NCI-H510A treated with DMSO at 0.1 percent for 48 hours (cell line): ENCODE measurements at regions not wholly inside any gene's neighbourhood (a gene's known extent, or its start where the extent isn't known, plus 50 kb on each side); places are given as distances from the start of the nearest gene placed in this dataset.

ENCODE experiments used
- DNase-seq: peaks from one replicate; lab custom pipeline; 2025; lab: John Stamatoyannopoulos, UW

GRCh38 chr1:98032958-98033357 lies 112.1 kb upstream of the DPYD start:
- no peak for DNase-seq

DNA sequence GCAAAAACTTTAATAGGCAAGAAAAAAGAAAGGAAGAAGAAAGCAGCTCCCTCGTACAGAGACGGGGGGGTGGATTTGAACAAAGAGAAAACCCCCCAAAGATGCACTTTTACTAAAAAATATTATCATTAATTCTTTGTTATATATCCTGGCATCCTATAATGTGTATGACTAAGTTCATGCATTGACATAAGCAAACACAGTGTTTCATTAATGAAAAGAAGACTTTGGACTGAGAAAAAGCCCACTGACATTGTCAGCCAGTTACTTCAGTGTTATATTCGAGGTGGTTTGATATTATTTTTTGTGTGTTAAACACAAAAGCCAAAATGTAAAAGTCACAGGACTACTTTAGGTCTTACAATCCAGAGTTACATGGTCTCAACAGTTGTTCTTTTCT lies 110.1 kb upstream of the DPYD start:
- no peak for DNase-seq

DNA sequence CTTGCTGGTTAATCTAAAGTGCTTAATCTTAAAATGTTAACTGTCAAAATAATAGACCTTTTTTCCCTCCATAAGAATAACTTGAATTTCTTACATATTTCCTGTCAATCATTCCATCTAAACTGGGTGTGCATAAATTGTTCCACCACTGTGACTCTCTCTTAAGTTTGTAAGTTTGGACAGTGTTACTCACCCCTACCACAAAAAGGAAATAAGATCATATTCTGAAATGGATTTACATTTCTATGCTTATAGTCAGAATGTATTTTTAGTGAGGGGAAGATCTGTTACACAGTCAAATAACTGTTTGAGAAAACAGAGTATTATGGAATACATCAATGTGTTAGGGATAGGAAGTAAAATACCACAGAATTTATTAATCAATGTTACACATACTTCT lies 109.6 kb upstream of the DPYD start:
- no peak for DNase-seq

- no peak for DNase-seq
These were observed 108.0 kb upstream of the DPYD start for GRCh38 chr1:98028800-98029199.

DNA sequence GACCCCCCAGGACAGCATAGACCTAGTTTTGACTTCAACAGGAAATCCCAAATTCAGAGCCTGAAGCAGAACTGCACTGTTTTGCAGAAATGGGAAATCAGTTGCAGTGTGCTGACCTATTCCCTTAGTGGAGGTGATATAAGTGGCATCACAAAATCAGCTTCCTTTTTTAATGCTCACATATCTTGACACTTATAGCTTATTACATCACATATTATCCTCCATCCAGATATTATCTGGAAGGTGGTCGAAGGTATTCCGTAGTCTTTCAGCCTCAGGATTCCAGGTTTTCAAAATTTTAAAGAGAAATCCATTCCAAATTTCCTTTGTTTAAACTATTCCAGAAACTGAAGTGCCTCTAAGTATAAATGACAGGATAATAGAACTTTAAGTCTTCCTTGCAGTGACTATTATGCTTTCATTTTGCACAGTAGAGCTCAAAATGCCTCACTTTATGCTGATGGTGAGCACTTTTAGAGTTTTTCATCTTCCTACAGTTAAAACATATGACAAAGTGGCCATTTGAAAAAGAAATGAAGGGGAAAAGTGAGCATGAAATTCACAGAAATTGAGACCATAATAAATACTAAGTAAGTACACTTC lies 106.4 kb upstream of the DPYD start:
- no peak for DNase-seq

DNA sequence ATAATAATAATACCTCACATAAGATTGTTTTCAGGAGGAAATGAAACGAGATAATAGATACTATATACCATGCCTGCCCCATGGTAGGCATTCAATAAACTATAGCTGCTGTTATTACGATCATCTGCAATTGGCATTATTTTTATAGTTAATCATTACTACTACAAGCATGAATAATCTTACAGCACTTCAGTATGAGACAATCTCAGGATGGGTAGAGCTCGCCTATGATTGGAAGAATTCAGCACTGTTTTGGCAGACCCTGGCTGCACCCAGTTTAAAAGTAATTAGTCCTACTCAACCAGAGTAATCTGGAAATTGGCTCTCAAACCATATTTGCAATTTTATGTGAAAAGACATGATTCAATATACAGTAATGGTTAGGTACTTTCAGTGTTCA lies 105.0 kb upstream of the DPYD start:
- no peak for DNase-seq

DNA sequence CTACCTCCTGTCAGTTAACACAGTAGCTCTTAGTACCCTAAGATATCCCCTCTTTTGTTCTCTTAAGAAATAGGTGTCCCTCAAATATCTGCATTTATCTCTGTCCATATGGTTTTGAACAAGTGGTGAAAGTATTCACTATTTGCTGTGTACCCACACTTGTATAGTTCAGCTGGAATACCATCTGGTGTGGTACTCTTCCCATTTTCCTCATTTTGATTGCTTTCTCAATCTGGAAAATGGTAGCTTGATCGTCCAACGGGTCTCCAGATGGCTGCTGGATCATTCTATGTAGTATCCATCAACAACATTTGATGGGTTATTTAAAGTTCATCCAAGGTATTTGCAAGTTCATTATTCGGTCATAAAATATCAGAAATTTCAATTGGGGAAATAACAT lies 100.3 kb upstream of the DPYD start:
- no peak for DNase-seq

DNA sequence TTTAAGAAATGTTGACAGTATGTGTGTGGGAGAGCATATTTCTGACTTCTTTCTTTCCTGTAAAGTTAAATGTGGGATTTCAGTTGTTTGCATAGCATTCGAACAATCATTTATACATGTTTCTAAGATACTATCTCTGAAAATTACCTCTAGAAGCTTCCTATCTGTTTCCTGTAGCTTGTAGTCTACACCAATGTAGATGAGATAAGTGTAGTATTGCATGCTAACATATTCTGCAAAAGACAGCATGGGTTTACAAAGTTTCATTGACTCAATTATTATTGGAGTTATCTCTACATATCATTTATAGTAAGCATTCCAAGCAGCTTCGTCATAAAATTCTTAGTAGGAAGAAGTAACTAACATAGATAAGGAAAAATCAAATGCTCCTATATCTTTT lies 98.9 kb upstream of the DPYD start:
- DNase-seq, result no peak

- no peak for DNase-seq
These were observed 97.2 kb upstream of the DPYD start for GRCh38 chr1:98018074-98018473.

- no peak for DNase-seq
These were observed 96.3 kb upstream of the DPYD start for GRCh38 chr1:98017184-98017583.

- no peak for DNase-seq
These were observed 87.5 kb upstream of the DPYD start for GRCh38 chr1:98008373-98008772.

- no peak for DNase-seq
These were observed 84.6 kb upstream of the DPYD start for GRCh38 chr1:98005326-98006010.

DNA sequence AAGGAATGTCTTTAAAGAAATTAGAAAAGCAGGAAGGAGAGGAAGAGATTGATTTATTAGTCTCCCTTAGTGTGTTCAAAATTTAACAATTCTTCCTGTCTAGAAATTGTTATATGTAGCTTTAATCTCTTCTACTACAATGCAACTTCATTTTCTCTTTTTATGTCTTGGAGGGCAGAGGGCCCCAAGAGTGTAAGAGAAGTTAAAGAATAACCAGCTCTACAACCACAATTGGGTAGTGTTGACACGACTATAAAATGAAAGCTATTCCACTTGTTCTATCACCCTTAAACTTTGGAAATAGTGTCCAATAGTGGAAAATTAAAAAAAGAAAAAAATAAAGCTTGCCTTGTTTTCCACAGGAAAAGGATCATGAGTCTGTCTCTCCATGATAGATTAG lies 82.6 kb upstream of the DPYD start:
- DNase-seq, result no peak

DNA sequence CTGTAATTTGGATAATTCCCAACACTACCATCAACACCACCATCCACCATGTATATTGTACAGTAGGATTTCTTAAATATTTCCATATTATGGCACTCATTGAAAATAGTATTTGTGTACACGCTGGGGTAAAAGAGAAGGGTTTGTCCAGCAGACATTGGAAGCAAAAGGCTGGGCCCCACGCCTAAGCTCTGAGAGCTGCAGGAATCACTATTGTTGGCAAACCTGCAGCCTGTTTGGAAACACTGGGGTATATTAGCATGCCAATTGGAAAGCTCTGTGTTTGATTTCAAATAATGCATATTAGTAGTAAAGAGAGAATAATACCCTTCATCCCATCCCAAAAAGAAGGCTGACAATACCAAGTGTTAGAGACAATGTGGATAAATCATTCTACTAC lies 81.5 kb upstream of the DPYD start:
- DNase-seq, result no peak

DNA sequence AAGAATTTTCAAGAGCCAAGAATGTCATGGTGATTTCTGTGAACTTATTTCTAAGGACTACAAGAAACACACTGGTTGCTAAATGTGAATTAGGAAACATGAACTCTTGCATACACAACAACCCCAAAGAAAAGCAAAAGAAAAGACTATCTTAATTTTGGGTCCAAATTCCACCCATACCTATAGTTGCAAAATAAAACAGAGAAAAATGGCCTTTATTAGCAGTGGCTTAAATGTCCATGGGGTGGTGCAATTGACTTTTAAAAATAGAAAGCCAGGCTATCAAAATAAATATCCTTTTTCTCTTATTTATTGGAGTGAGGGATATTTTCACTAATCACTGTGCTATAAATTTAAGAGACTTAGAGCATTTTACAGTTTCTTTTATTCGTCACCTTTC lies 80.9 kb upstream of the DPYD start:
- no peak for DNase-seq

DNA sequence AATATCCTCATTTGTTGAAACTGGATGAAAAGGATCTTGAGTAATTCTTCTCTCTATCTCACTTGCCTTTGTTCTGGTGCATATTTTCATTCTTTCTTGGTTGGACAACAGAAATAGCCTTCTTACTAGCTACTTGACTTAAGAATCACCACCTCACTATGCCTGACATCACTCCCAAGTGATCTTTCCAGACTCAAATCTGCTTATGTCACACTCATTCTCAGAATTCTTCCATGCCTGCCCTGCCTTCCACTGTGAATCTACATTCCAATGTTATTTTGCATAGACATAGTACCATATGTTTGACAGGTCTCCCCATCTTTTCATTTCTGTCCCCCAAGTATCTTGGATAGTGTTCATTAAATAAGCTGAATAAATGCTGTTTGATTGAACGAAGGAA lies 78.5 kb upstream of the DPYD start:
- no peak for DNase-seq

DNA sequence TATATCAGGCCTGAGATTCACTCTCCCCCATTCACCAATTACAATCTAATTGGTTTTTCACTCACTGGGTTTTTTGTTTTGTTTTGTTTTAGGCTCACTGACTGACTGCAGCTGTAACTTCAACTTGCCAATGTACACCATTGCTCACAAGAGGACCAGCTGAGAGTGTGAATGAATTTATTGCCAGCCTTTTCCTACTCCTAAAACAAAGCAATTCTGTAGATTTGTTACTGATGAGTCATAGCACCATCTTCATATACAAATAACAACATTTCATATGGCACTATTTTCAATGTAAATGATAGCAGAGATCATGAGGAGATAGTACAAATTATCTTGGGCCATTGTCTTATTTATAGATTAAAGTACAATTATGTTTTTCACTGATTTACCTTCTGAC lies 76.0 kb upstream of the DPYD start:
- no peak for DNase-seq

DNA sequence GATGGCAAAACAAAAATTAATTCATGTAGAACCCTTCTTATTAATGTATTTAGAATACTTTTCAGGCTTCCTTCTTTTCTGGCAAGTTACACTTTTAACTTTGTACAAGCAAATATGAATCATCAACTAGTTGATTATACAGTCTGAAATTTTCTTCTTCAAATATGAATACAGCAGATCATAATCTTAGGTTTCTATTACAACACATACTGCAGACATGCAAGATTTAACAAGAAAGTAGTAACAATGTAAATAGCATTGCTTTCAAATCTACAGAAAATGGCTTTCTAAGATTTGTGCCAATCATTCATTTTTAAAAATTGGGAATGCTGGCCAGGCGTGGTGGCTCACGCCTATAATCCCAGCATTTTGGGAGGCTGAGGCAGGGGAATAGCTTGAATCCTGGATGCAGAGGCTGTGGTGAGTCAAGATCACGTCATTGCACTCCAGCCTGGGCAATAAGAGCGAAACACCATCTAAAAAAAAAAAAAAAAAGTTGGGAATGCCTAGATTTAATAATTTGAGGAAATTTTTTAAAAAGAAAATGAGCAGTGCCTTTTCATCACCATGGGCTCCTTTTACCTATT lies 68.4 kb upstream of the DPYD start:
- no peak for DNase-seq

DNA sequence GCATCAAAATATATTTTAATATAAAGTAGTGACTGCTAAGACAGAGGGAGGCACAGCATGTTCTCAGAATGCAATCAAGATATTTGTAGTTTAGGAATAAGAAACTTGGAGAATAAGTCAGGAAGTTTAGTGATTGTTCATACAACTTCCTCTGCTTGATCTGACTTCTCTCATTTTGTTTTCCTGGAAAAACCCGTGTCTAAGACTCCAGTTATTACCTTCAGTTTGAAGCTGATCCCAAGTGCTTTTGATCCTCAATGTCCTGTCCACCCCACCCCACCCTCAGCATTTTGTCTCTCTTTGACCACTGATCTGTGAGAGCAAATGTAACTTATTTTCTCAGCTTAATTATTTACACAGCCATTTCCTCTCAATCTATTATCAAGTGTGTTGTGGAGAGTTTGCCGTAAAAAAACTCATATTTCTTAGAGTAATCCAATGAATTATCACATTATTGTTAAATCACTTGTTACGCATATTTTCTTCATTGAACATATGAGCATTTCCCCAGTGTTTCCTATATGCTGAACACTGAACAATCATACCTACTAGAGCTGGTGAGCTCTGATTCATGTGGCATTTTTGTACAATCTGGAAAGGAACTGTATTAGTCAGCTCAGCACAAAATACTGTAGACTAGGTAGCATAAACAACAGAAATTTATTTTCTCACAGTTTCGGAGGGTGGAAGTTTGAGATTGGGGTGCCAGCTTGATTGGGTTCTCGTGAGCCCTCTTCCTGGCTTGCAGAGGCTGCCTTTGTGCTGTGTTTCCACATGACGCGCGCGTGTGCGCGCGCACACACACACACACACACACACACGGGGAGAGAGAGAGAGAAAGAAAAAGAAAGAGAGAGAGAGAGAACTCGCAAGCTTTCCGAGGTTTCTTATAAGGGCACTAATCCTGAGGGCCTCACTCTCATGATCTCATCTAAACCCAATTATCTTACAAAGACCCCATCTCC lies 65.5 kb upstream of the DPYD start:
- DNase-seq, result no peak

DNA sequence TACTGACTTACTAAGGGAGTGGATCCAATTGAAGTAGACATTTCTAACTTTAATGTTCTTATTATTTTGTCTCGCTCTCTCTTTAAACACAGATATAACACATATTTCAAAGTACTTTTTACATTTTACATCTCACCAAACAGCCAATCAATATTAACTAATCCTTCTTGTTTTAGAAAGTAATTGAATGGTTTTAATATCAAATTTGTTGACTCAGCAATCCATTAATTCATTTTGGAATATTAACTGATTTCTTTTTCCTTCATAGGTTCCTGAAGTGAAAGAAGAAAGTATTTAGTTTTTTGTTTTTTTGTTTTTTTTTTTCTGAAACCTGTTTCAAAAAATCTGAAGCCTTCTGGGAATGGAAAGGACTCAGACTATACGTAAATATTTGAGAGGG lies 62.3 kb upstream of the DPYD start:
- no peak for DNase-seq

DNA sequence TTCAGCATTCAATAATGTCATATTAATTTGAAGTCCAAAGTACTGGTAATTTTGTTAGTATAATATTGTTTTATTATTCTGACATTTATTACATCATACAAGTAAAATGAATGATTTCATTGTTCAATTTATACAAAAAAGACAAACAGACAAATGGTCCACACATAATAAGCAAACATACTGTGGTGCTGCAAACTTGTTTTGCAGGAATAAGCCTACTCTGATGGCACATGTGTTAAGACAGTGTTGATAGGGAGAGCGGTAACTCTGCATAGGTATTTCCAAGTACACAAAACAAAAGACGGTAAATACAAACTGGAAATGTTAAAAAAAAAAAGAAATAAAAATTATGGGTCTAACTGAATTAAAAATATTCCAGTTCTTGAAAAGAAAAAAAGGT lies 59.7 kb upstream of the DPYD start:
- DNase-seq, result no peak

DNA sequence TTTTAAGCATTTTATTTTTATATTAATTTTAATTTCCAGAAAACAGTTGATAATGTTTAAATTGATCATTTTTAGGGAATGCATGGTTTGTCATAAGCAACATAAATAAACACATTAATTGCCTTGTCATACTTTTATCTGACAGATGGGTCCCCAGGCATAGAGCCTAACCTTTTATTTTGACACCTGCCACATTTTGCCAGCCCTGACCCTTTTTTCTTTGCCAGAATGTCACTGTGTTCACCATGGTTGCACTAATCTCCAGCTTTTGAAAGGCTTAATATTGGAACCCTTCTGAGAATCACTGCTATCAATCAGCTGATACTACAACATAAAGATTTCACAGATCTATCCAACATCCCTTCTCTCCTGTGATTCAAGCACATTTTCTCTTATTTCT lies 56.0 kb upstream of the DPYD start:
- no peak for DNase-seq
